OCI-LY3 (cell line): ENCODE measurements at regions not wholly inside any gene's neighbourhood (a gene's known extent, or its start where the extent isn't known, plus 50 kb on each side); places are given as distances from the start of the nearest gene placed in this dataset.

Experiments used
- CTCF ChIP-seq: fragments of 200-600, 300-600 bp; sonication (generic); IDR thresholded peaks from 2 replicates; pipeline ENCODE4 v1.5.1; 2014; ENCODE audit warnings: antibody characterized with exemption, low read length, low read depth
- EZH2phosphoT487 ChIP-seq: fragments of 200-600 bp; shearing (Covaris generic); IDR thresholded peaks from 2 replicates; pipeline ENCODE4 v1.6.1; 2018; ENCODE audit warnings: antibody characterized with exemption, mixed run types, low read depth

- TF ChIP-seq CTCF: no peak
- no peak for TF ChIP-seq EZH2phosphoT487
Observed at GRCh38 chr1:30218438-30218837, 504.9 kb downstream of the MATN1 start.
